AG04450 (cell line): ENCODE measurements at regions not wholly inside any gene's neighbourhood (a gene's known extent, or its start where the extent isn't known, plus 50 kb on each side); places are given as distances from the start of the nearest gene placed in this dataset.

Source experiments
- CTCF ChIA-PET: fragments of 300-600, 350-600 bp; formaldehyde crosslinking; extraction: SDS; loops from one replicate; lab custom pipeline; 2022; ENCODE audit warnings: antibody characterized with exemption, inconsistent platforms; lab: Charles Lee
- POLR2A ChIA-PET: fragments of 350-600 bp; formaldehyde crosslinking; extraction: SDS; loops from one replicate; lab custom pipeline; 2021; ENCODE audit warnings: antibody characterized with exemption, inconsistent platforms; lab: Yijun Ruan, JAX
- DNase-seq: peaks from one replicate; pipeline ENCODE4 v3.0.0-alpha.2; 2011; ENCODE audit warnings: low read depth, low spot score
- H3K27ac ChIP-seq: one replicate; pipeline ENCODE4 v1.5.1; 2012; ENCODE audit warnings: low read depth, low read length, control low read depth
- H3K27me3 ChIP-seq: one replicate; pipeline ENCODE4 v1.6.0; 2012; ENCODE audit warnings: low read length; ENCODE audit not compliant: control insufficient read depth, insufficient read depth
- H3K4me3 ChIP-seq: 2 replicates; pipeline ENCODE4 v1.5.1; 2011; ENCODE audit warnings: mild to moderate bottlenecking, low read depth, low read length, control low read depth
- H3K9me3 ChIP-seq: 2 replicates; pipeline ENCODE4 v1.5.1; 2012; ENCODE audit warnings: low read length; ENCODE audit not compliant: control insufficient read depth, insufficient read depth
- CTCF ChIP-seq: IDR thresholded peaks from 2 replicates; pipeline ENCODE4 v1.5.1; 2011; ENCODE audit warnings: low read depth, low read length, control low read depth, inconsistent platforms

- ChIA-PET CTCF (no interaction called here), POLR2A (no interaction called here)
- no peaks in the 10 kb centered on the region for H3K27me3 ChIP-seq
- TF ChIP-seq CTCF: no peak
- no peak overlapping the region for H3K27ac ChIP-seq
- H3K9me3 ChIP-seq: no peaks in the 10 kb centered on the region
- H3K4me3 ChIP-seq: no peak overlapping the region
- peak; percentile 45 for DNase-seq
Measured at GRCh38 chr2:107633580-107634147, 193.0 kb upstream of the RGPD4 start.

GRCh38 chr2:107634172-107634571, 192.5 kb upstream of the RGPD4 start:
- no peak for DNase-seq
- CTCF ChIA-PET: no interaction called here
- POLR2A ChIA-PET: no interaction called here
- Histone ChIP-seq H3K4me3 (no peak overlapping the region), H3K27ac (no peak overlapping the region), H3K9me3 (no peaks in the 10 kb centered on the region), H3K27me3 (no peaks in the 10 kb centered on the region)
- TF ChIP-seq CTCF: no peak

GRCh38 chr2:107635883-107636282, 190.8 kb upstream of the RGPD4 start:
- no peak for DNase-seq
- Histone ChIP-seq H3K27me3 (no peaks in the 10 kb centered on the region), H3K4me3 (no peak overlapping the region), H3K9me3 (no peaks in the 10 kb centered on the region), H3K27ac (no peak overlapping the region)
- ChIA-PET CTCF (no interaction called here), POLR2A (no interaction called here)
- no peak for TF ChIP-seq CTCF

GRCh38 chr2:107645586-107645985, 181.1 kb upstream of the RGPD4 start:
- ChIA-PET POLR2A (no interaction called here), CTCF (no interaction called here)
- DNase-seq: no peak
- H3K27ac ChIP-seq: no peak overlapping the region
- H3K27me3 ChIP-seq: no peaks in the 10 kb centered on the region
- no peak for TF ChIP-seq CTCF
- H3K9me3 ChIP-seq: peaks cover 11% of the 10 kb centered on the region
- no peak overlapping the region for H3K4me3 ChIP-seq

GRCh38 chr2:107648781-107649404, 177.8 kb upstream of the RGPD4 start:
- POLR2A ChIA-PET: no interaction called here
- no peak for TF ChIP-seq CTCF
- H3K27ac ChIP-seq: no peak overlapping the region
- H3K27me3 ChIP-seq: no peaks in the 10 kb centered on the region
- no peak for DNase-seq
- CTCF ChIA-PET: no interaction called here
- H3K9me3 ChIP-seq: peaks cover 11% of the 10 kb centered on the region
- H3K4me3 ChIP-seq: no peak overlapping the region
